ENCODE measurements at regions not wholly inside any gene's neighbourhood (a gene's known extent, or its start where the extent isn't known, plus 50 kb on each side); places are given as distances from the start of the nearest gene placed in this dataset.

- Histone ChIP-seq H3K4me2 (no peak overlapping the region), H3K4me3 (no peak overlapping the region), H3K27ac (ENCODE audit: low read depth) (no peak overlapping the region), H2AFZ (no peak overlapping the region), H3K79me2 (replicated peaks; ENCODE audit: insufficient read depth) (no peaks in the 10 kb centered on the region), H4K20me1 (replicated peaks; ENCODE audit: insufficient read depth) (no peaks in the 10 kb centered on the region), H3K4me1 (ENCODE audit: insufficient read depth) (peaks cover 1% of the 10 kb centered on the region; the same call in 1 of the 2 replicates), H3F3A (replicated peaks; ENCODE audit: low read depth) (no peaks in the 10 kb centered on the region), H3K36me3 (ENCODE audit: insufficient read depth) (no peaks in the 10 kb centered on the region), H3K27me3 (ENCODE audit: insufficient read depth) (no peaks in the 10 kb centered on the region), H3K9me2 (ENCODE audit: insufficient read depth) (peaks cover 18% of the 10 kb centered on the region)
- peaks cover 3% of the 10 kb centered on the region for H3K27me3 Mint-ChIP-seq (ENCODE audit: insufficient read depth, low read depth, poor library complexity)
- H3K4me3 Mint-ChIP-seq = no peak overlapping the region
- H3K36me3 Mint-ChIP-seq (ENCODE audit: low read depth) = no peaks in the 10 kb centered on the region
- TF ChIP-seq, protein P1, sequence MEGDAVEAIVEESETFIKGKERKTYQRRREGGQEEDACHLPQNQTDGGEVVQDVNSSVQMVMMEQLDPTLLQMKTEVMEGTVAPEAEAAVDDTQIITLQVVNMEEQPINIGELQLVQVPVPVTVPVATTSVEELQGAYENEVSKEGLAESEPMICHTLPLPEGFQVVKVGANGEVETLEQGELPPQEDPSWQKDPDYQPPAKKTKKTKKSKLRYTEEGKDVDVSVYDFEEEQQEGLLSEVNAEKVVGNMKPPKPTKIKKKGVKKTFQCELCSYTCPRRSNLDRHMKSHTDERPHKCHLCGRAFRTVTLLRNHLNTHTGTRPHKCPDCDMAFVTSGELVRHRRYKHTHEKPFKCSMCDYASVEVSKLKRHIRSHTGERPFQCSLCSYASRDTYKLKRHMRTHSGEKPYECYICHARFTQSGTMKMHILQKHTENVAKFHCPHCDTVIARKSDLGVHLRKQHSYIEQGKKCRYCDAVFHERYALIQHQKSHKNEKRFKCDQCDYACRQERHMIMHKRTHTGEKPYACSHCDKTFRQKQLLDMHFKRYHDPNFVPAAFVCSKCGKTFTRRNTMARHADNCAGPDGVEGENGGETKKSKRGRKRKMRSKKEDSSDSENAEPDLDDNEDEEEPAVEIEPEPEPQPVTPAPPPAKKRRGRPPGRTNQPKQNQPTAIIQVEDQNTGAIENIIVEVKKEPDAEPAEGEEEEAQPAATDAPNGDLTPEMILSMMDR (conservative IDR thresholded peaks at IDR 0.05; ENCODE audit: low read depth in 2 of 2) = no peak
- TF ChIP-seq REST (IDR thresholded peaks at IDR 0.05; ENCODE audit: unreplicated experiment) (no peak), JUNB (IDR thresholded peaks at IDR 0.05; ENCODE audit: unreplicated experiment) (no peak), NANOG (IDR thresholded peaks at IDR 0.05; ENCODE audit: borderline replicate concordance) (no peak), POLR2AphosphoS5 (IDR thresholded peaks at IDR 0.05; ENCODE audit: low read depth) (no peak), STAT1 (IDR thresholded peaks at IDR 0.05; ENCODE audit: unreplicated experiment) (no peak), ZNF114 (CRISPR knock-in tag; IDR thresholded peaks at IDR 0.05) (no peak), EZH2 (IDR thresholded peaks at IDR 0.05; ENCODE audit: low read depth, unreplicated experiment) (no peak), ZNF331 (CRISPR knock-in tag; IDR thresholded peaks at IDR 0.05; ENCODE audit: low read depth) (no peak), ZNF462 (CRISPR knock-in tag; IDR thresholded peaks at IDR 0.05) (no peak), EZH2phosphoT487 (IDR thresholded peaks at IDR 0.05; ENCODE audit: unreplicated experiment) (no peak), CREB1 (CRISPR knock-in tag; IDR thresholded peaks at IDR 0.05; ENCODE audit: low read depth) (no peak)
- TF ChIP-seq, protein P2, sequence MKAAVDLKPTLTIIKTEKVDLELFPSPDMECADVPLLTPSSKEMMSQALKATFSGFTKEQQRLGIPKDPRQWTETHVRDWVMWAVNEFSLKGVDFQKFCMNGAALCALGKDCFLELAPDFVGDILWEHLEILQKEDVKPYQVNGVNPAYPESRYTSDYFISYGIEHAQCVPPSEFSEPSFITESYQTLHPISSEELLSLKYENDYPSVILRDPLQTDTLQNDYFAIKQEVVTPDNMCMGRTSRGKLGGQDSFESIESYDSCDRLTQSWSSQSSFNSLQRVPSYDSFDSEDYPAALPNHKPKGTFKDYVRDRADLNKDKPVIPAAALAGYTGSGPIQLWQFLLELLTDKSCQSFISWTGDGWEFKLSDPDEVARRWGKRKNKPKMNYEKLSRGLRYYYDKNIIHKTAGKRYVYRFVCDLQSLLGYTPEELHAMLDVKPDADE (IDR thresholded peaks at IDR 0.05) = no peak
- DNase-seq (ENCODE audit: low spot score) (no peak), ATAC-seq (no peak)
- H3K27ac Mint-ChIP-seq = no peak overlapping the region
- 0 out of 3 replicates have a peak, but pooled peaks cover 3% of the 10 kb centered on the region for H3K4me1 Mint-ChIP-seq
- no peaks in the 10 kb centered on the region; the same call in 2 of the 3 replicates for H3K9me3 Mint-ChIP-seq
Observed at GRCh38 chr7:43011879-43012278, 79.7 kb downstream of the MRPL32 start.
